ENCODE measurements at regions not wholly inside any gene's neighbourhood (a gene's known extent, or its start where the extent isn't known, plus 50 kb on each side); places are given as distances from the start of the nearest gene placed in this dataset.

- dilution Hi-C loops (cut with MboI; ENCODE audit: extremely low pct_ligation_motif_present, low sequenced_read_pairs) (no loop called here), intact Hi-C loops (cut with micrococcal nuclease) (no loop called here)
- no TSS peak for BruUV-seq (replicated peaks)
- H2AFZ ChIP-seq (ENCODE audit: low read depth, low read length): no peak overlapping the region
- no peaks in the 10 kb centered on the region for H3K9me3 ChIP-seq (replicated peaks; ENCODE audit: control insufficient read depth, insufficient read depth, low read length)
- ChIA-PET CTCF (interaction anchor here (1.0 kb wide), 1 partner anchor 13 kb away, joined by 3 read pairs; no protein-coding TSS in a partner anchor), POLR2A (no interaction called here)
- no peaks in the 10 kb centered on the region for H3K9me1 ChIP-seq (replicated peaks; ENCODE audit: control insufficient read depth, extremely low read depth, insufficient read depth, low read length)
- no peak overlapping the region for H3K4me3 ChIP-seq (replicated peaks in 1 of 3; ENCODE audit: insufficient read depth in 1 of 3, low read depth in 1 of 3, low read length in 3 of 3)
- H3K27ac ChIP-seq (ENCODE audit: insufficient read depth, low read depth, low read length): no peak overlapping the region
- no peak overlapping the region for H3K4me2 ChIP-seq (ENCODE audit: insufficient read depth, low read length)
- H3K9ac ChIP-seq (replicated peaks; ENCODE audit: extremely low read depth, insufficient read depth, low read length): no peak overlapping the region
- no peaks in the 10 kb centered on the region for H3K36me3 ChIP-seq (ENCODE audit: control insufficient read depth in 2 of 2, extremely low read depth in 1 of 2, insufficient read depth in 2 of 2, low read length in 2 of 2)
- TF ChIP-seq GATA2 (IDR thresholded peaks at IDR 0.05; ENCODE audit: insufficient read depth, insufficient read length, low read depth, low read length) (no peak), MYC (IDR thresholded peaks at IDR 0.05; ENCODE audit: low read depth, low read length) (no peak), CTCF (IDR thresholded peaks at IDR 0.05; ENCODE audit: extremely low read depth in 1 of 2, insufficient read depth in 1 of 2, low read depth in 1 of 2, low read length in 2 of 2) (no peak), POLR2A (IDR thresholded peaks at IDR 0.05; ENCODE audit: low read depth, low read length) (no peak), JUN (IDR thresholded peaks at IDR 0.05; ENCODE audit: borderline replicate concordance, insufficient read depth, insufficient read length, low read depth) (no peak), FOS (IDR thresholded peaks at IDR 0.05; ENCODE audit: borderline replicate concordance, insufficient read depth, low read length) (peak; percentile 44)
- H3K79me2 ChIP-seq (ENCODE audit: control insufficient read depth, insufficient read depth, low read length): no peaks in the 10 kb centered on the region
- H3K27me3 ChIP-seq (ENCODE audit: control insufficient read depth in 2 of 2, insufficient read depth in 2 of 2, low read length in 2 of 2): no peaks in the 10 kb centered on the region
- DNase-seq (ENCODE audit: low read depth, low spot score) (no peak), FAIRE-seq (no peak)
- peaks cover 15% of the 10 kb centered on the region for H3K4me1 ChIP-seq (ENCODE audit: control insufficient read depth, extremely low read depth, insufficient read depth, low read length)
- no peaks in the 10 kb centered on the region for H4K20me1 ChIP-seq (replicated peaks; ENCODE audit: control insufficient read depth, extremely low read depth, insufficient read depth, low read length)
These were observed 607.9 kb upstream of the KCNMB2 start for GRCh38 chr3:177928172-177928873.
